ENCODE measurements at regions not wholly inside any gene's neighbourhood (a gene's known extent, or its start where the extent isn't known, plus 50 kb on each side); places are given as distances from the start of the nearest gene placed in this dataset.
"Not testable (repeated sequence)": the region's sequence is repeated elsewhere in the genome, so short reads cannot be mapped to it uniquely, and the experiment has no call there.

DNA sequence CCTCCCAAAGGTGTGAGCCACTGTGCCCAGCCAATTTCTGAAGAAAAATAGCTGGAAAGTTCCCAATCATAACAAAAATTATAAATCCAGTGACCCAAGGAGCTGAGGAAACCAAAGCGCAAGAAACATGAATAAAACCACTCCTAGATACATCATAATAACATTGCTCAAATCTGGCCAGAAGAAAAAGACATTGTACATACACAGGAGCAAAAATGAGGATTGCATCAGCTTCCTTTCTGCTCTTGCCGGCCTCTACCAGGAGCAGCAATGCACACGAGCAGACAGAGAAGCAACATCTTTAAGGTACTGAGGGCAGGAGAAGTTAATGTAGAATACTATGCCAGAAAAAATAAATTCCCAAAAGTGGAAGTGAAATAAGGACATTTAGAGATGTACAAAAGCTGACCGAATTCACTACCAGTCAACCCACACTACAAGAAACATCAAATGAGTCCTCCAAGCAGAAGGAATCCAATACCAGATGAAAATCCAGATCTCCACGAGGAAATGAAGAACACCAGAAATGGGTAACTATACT is 127.0 kb upstream of the NBPF11 start:
- DNase-seq (ENCODE audit: low read depth in 1 of 2, low spot score in 1 of 2), result not testable (repeated sequence)

DNA sequence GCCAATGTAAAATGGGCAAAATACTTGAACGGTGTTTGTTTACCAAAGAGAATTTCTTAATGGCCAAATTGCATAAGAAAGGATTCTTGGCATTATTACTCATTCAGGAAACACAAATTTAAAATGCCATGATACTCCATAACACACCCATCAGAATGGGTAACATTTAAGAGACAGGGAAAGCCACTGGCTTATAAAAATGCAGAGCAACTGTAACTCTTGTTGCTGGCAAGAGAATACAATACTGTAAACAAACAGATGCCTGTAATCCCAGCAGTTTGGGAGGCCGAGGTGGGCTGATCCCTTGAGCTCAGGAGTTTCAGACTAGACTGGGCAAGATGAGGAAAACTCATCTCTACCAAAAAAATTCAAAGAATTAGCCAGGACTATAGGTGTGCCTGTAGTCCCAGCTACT is 125.8 kb upstream of the NBPF11 start:
- not testable (repeated sequence) for DNase-seq (ENCODE audit: low read depth in 1 of 2, low spot score in 1 of 2)

DNA sequence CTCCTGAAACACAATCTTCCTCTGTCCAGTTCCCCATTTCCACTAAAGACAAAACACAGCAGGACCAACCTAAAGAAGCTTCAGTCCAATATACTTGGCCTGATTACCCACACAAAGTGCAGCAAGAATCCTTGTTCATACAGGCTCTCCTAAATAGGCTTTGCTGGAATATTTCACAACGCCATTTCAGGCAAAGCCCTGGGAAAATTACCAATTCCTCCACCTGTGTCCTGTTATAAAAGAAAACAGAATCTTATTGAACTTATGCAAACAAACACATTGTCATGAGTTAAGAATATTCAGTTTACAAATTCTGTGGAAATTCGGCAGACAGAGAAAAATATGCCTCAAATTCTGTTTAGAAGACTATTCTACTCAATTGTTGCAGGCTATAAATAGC is 115.0 kb upstream of the NBPF11 start:
- not testable (repeated sequence) for DNase-seq (ENCODE audit: low read depth in 1 of 2, low spot score in 1 of 2)

DNA sequence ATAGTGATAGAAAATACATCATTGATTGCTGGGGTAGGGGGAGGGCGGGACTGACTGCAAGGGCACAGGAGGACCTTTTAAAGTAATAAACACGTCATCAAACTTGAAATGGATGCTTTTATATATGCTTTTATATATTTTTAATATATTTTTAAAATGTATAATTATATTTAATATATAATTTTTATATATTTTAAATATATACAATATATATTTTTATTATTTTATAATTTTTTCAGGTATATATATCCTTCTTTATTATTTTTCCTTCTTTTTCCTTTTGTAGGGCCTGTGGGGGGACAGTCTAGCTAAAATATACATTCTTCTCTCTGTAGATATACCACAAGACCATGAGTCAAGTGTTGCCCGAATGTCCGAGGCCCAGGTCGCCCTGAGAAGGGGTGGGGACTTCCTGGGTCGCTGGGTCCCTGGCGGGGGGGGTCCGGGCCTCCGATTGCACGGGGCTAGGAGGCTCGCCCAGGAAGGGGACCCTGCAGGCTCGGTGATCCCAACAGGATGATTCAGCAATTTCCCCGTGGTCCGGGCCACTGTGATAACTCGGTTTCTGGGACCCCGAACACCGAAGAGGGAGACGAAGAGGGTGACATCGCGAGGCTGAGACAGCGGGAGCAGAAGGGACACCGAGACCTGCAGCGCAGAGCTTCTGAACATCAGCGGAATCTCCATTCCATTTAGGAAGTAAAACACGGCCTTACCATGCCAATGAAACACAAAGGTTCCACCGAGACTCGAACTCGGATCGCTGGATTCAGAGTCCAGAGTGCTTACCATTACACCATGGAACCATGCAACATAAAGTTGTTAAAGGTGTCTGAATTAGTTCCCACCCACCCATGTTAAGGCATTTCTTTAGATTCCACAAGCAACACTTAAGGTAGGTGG is 112.5 kb upstream of the NBPF11 start:
- no peak for DNase-seq (ENCODE audit: low read depth in 1 of 2, low spot score in 1 of 2)

DNA sequence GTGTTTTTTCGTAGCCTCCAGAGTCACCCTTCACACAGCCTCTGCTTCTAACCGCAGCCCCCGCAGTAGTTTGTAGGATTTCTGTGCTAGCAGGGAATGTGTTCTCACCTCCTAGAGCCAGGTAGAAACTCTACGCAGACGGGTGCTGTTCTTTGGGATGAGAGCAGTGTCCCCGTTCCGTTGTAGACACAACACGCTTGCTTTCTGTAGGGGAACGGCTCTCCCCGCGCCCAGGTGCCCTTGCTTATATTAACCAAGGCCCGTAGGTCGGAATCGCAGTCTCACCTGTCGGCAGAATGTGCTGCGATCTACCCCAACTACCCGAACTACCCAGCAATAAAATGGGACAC is 111.8 kb upstream of the NBPF11 start:
- DNase-seq (ENCODE audit: low read depth in 1 of 2, low spot score in 1 of 2), result peak in 1 of 2 donors; percentile 1

DNA sequence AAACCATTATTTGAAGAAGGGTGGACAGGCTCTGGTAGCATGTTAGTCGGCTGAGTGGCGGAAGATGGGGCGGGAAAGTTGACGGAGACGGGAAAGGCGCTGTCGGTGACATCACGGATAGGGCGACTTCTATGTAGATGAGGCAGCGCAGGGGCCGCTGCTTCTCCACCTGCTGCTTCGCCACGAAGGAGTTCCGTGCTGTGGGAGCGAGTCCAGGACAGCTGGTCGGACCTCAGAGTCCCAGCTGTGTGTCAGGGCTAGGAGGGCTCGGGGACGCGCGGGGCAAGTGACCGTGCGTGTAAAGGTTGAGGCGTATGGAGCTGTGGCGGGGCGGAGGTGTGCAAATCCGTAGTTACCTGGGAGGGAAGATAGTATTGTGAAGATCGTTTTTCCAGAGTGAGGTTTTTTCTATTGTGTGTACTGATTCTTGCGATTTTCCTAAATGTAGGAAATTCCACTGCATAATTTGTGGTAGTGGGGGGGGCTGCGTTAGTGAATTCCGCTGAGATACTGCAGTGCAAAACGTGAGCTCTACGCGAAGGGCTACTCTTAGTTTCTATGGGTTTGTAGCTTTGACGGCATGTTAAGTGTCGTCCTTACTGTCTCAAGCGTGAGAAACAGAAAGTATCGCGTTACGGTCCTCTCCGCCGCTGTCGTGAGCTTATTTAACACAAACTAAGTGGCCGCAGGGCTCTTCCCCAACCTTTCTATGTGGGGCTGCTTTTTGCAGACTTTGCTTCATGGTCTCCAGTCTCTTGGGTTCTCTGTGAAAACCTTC is 111.2 kb upstream of the NBPF11 start:
- DNase-seq (ENCODE audit: low read depth in 1 of 2, low spot score in 1 of 2), result peak; percentile 13 to 28

DNA sequence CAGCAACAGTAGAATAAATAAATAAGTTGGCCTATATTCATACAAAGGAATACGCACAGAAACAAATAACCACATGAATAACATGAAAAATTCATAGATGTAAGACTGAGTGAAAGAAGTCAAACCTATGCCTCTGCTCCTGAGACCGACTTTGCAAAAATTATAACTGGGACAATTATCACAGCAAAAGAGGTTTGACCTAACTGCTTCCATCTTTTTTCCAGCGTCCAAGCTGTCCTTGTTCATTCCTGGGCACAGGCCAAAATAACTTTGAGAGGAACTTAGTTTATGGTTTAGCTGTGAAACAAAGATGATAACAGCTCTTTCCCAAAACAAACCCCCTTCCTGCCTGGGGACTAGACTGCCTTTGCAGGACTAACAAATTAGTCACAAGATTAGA is 109.6 kb upstream of the NBPF11 start:
- DNase-seq (ENCODE audit: low read depth in 1 of 2, low spot score in 1 of 2), result not testable (repeated sequence)

DNA sequence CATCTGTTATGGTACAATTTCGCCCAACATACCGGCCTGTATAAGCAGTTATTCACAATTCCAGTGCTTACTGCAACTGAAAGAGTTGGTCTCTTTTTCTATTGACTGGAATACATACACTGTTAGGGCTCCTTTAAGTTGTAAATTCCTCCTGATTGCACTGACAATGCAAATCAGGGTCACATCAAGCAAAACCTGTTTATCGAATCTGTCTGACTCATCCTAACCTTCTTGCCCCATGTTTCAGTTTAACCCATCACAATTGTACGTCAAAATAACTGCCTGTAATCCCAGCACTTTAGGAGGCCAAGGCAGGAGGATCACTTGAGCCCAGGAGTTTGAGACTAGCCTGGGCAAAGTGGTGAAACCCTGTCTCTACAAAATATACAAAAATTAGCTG is 105.8 kb upstream of the NBPF11 start:
- DNase-seq (ENCODE audit: low read depth in 1 of 2, low spot score in 1 of 2), result not testable (repeated sequence)

DNA sequence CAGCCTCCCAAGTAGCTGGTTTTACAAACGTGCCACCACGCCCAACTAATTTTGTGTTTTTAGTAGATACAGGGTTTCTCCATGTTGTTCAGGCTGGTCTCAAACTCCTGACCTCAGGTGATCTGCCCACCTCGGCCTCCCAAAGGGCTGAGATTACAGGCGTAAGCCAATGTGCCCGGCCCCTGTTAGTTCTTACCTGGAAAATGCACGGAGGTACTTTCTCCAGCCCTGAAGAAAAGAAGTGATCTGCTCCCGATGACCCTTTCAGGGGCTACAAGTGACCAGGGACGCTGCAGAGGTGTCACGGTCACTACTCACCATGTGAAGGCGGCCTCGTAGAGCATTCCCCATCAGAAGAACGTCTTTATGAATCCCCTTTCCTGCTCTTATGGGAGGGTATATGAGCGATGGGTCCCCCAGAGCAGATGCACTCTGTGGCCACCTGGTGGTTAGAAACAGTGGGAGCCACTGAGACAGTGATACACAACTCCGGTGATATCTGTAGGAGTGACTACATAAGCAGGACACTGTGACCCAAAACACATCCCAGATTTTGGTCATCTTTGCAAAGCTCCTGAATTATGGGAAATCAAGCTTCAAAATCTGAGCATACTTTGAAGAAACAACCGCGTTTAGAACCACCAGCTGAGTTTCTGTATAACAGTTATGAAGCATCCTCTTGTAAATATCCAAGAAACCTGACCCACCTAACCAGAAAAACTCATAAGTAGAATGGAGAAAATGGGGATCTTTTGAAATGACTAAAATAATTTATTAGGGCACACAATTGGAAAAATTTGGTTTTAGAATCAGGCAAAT is 102.7 kb upstream of the NBPF11 start:
- DNase-seq (ENCODE audit: low read depth in 1 of 2, low spot score in 1 of 2), result peak in 1 of 2 donors; percentile 1

DNA sequence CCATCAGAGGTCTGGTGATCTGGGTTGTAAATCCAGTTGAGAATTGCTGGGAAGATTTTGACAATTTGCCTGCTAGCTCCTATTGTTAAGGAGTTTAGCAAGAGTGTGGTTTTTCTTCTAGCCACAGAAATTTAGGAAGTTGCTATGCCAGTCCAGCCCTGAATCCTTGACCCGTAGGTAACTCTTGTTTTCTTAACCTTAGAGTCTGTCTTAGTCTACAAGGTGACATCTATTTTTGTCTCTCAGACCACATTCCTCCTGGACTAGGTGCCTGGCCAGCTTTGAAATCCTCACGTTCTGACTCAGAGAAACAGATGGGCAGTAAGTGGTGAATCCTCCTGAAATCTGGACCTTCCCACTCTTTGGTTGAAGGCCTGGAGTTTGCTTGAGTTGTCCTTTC is 101.7 kb upstream of the NBPF11 start:
- not testable (repeated sequence) for DNase-seq (ENCODE audit: low read depth in 1 of 2, low spot score in 1 of 2)

DNA sequence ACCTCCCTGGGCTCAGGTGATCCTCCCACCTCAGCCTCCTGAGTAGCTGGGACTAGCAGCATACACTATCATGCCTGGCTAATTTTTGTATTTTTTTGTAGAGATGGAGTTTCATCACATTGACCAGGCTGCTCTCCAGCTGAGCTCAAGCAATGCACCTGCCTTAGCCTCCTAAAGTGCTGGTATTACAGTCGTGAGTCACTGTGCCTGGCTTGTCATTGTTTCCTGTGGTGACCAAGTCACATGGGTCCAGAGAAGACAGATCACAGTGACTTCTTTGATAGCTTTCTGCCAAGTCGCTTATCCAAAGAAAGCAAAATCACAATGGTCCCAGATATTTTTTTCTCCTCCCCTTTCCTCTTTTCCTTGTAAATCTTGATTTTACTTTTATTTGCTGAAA is 96.7 kb upstream of the NBPF11 start:
- not testable (repeated sequence) for DNase-seq (ENCODE audit: low read depth in 1 of 2, low spot score in 1 of 2)

DNA sequence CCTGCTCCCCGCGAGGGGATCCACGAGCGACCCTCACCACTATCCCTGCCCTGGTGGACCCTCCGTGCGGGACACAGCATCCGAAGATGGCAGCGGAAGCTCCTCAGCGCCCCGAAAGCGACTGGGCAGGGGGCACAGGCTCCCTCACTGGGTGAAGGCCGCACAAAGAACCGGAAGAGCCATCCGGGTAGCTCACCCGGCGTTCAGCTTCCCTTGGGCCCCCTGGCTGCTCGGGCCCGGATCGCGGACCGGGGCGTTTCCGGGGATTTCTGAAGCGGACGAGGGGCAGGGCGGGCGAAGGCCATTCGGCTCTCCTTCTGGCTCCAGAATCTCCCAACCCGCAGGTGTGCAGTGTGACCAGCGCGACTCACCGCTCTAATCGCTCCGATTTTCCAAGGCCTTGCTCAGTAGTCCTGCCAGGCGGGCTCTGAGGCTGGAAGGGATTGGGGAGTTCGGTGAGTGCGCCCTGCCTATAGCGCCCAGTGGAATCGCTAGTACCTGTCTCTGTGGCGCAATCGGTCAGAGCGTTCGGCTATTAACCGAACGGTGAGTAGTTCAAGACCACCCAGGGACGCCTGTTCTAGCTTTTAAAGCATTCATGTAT is 94.3 kb upstream of the NBPF11 start:
- not testable (repeated sequence) for DNase-seq (ENCODE audit: low read depth in 1 of 2, low spot score in 1 of 2)

DNA sequence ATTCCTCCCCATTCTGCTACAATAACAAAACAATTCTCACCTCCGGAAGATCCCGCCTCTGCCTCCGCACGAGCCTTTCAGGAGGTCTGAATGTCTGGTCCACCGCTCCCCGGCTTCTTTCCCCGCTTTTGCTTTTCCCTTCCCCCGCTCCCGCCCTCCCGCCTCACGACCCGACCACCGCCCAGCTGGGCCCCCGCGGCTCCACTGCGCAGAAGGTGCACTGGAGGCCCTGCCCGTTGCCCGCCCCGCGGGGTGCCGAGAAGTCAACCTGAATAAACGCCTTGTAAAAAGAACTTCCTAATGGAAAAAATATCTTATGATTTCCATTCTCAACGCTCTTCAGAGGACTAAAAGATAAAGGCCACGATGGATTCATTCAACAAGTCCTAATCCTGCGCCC is 93.8 kb upstream of the NBPF11 start:
- not testable (repeated sequence) for DNase-seq (ENCODE audit: low read depth in 1 of 2, low spot score in 1 of 2)

DNA sequence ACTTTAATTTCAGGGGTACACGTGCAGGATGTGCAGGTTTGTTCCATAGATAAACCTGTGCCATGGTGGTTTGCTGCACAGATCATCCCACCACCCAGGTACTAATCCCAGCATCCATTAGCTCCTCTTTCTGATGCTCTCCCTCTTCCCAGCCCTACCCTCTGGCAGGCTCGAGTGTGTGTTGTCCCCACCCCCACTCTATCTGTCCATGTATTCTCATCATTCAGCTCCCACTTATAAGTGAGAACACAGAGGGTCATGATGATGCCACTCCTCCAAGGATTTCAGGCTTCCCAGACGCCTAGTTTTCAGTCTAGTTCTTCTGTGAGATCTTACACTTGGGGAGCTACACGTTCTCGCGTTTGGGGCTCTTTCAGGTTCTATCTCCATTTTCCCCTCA is 93.4 kb upstream of the NBPF11 start:
- DNase-seq (ENCODE audit: low read depth in 1 of 2, low spot score in 1 of 2), result not testable (repeated sequence)

DNA sequence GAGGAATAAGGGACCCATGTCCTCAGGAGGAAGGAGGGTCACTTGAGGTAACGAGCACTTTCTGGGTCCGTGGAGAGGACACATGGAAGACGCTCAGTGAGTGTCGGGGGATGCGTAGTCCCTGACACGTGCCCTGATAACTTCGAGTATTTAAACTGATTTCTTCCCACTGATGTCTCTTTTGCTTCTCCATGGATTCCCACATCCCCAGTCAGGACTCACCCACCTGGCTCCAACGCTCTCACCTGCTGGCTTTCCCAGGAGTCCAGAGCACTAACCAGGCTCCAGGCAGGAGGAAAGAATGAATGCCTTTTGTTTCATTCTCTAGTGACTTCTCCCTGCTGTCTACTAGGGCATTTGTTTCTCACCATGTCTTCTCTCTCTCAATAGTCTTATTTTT is 81.2 kb upstream of the NBPF11 start:
- DNase-seq (ENCODE audit: low read depth in 1 of 2, low spot score in 1 of 2), result not testable (repeated sequence)

DNA sequence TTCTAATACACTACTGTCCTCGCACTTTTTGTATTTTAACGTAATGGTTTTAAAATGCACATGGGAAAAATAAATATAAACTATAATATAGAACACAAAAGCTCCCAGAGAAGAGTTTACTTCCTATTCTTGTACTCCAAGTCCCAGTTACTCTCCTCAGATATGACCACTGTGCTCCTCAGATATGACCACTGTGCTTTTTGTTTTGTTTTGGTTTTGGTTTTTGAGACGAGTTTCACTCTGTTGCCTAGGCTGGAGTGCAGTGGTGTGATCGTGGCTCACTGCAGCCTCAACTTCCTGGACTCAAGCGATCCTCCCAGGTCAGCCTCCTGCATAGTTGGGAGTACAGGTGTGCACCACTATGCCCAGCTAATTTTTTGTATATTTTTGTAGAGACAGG is 76.8 kb upstream of the NBPF11 start:
- not testable (repeated sequence) for DNase-seq (ENCODE audit: low read depth in 1 of 2, low spot score in 1 of 2)

DNA sequence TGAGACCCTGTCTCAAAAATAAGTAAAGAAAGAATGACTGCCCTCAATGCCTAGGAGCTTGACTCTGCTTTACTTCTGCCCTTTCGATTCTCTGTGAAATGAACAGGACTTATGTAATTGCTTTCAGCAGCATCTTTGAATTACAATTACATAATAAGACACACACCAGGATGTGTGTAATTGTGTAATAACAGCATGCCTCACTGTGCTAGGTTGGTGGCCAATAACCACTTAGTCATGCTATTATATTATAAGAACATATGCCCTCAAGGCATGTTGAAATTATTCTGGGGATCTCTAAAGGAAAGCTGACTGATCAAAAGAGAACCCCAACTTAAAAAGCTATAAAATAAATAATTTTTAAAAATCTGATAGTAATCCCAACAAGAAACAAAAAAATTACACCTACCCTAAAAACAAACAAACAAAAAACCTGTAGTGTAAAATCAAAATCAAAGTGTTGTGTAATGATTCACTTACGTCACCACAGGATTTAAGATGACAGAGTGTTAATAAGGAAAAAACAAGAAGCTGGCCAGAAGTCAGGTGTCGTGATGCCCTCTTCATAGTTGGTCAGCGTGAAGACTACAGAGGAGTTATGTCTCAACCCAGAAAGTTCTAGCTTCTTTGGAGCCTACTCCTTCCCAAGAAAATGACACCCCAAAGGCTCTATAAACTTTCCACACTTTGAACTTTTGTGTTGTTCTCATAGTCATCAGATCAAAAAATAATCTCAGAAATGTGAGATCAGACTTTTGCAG is 70.5 kb upstream of the NBPF11 start:
- not testable (repeated sequence) for DNase-seq (ENCODE audit: low read depth in 1 of 2, low spot score in 1 of 2)

DNA sequence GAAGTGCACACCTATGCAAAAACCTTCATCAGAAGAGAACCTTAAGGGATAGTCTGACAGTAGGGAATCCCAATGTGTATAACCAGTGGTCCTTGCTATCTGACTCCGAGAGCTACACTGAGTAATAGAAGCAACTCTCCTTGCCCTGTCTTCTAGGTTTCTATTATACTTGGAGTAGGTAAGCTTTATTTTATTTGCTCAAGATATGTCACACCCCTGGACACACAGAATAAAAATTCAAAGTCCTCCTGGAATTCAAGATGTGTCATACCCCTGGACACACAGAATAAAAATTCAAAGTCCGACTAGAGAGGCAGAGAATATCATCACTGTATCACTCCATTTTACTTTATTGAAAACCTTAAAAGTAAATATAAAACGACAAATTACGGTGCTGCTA is 69.5 kb upstream of the NBPF11 start:
- not testable (repeated sequence) for DNase-seq (ENCODE audit: low read depth in 1 of 2, low spot score in 1 of 2)

DNA sequence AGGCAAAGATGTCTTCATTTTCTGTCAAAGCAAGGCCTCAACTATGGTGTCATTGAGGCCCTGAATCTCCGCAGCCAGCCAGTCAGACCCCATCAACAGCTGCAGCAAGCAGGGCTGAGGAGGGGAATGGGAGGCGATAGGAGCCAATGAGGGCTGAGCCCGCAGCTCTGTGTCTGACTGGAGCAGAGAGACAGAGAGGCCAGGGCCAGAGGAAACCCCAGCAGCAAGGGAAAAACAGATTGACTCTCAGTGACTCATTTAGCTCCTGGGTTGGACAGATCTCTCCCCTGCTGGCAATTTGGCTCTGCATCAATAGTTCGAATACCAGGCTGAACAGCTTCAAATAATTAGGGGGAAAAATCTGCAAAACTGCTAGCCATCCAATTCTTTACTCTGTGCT is 67.1 kb upstream of the NBPF11 start:
- DNase-seq (ENCODE audit: low read depth in 1 of 2, low spot score in 1 of 2), result not testable (repeated sequence)

DNA sequence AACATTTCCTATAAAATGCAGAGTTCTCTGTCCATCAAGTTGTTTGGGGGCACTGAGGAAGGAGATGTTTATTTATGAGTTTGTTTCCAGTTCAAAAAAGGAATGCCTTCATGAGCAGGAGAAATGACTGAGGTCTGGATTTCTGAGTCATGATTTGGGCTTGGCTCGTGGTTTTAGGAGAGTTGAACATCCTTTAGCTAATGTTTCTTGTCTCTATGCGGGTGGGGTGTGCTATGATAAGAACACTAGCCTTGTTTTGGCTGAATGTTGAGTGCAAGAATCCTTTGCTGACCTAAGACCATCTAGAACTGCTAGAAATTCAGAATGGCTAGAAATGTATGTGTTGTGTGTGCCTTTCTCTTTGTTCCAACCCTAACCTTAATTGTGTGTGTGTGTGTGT is 59.1 kb upstream of the NBPF11 start:
- DNase-seq (ENCODE audit: low read depth in 1 of 2, low spot score in 1 of 2), result not testable (repeated sequence)

All from activated T-helper 1 cell treated with anti-CD3 and anti-CD28 coated beads, Interleukin-2, amount 50 U/mL, for 16 hours (primary cell).